NOMO-1 (cell line): ENCODE measurements at regions not wholly inside any gene's neighbourhood (a gene's known extent, or its start where the extent isn't known, plus 50 kb on each side); places are given as distances from the start of the nearest gene placed in this dataset.
"Not testable (repeated sequence)": the region's sequence is repeated elsewhere in the genome, so short reads cannot be mapped to it uniquely, and the experiment has no call there.

Experiments
- DNase-seq, 2 experiments: peaks; one replicate each; lab custom pipeline; 2025; ENCODE audit not compliant: unreplicated experiment in 2 of 2; lab: John Stamatoyannopoulos, UW

DNA sequence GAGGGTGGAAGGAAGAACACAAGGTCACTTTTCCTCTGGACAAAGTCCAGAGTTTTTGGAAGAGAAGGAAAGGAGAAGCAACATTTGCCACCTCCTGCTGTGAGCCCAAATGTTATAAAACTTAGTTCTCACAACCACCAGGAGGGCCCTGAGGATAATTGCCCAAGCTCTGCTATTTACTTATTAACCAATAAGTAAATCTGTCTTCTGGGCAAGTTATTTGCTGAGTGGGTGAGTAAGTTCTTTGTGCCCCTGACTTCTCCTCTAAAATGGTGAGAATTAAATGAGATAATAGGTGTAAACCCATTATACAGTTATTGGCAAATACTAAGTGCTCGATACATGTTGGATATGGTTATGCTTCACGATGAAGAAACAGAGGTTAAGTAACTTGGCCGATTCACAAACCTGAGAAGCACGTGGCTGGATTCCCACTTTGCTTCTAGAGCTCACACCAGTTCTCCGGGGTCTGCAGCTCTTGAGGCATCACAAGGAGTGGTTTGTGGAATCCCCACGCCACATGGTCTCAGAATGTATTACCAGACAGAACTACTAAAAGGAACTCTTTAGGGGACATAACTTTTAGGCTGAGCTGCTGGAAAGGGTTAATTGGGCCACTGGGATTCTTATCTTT, 164.1 kb downstream of the MYCN start:
- no peak for DNase-seq

DNA sequence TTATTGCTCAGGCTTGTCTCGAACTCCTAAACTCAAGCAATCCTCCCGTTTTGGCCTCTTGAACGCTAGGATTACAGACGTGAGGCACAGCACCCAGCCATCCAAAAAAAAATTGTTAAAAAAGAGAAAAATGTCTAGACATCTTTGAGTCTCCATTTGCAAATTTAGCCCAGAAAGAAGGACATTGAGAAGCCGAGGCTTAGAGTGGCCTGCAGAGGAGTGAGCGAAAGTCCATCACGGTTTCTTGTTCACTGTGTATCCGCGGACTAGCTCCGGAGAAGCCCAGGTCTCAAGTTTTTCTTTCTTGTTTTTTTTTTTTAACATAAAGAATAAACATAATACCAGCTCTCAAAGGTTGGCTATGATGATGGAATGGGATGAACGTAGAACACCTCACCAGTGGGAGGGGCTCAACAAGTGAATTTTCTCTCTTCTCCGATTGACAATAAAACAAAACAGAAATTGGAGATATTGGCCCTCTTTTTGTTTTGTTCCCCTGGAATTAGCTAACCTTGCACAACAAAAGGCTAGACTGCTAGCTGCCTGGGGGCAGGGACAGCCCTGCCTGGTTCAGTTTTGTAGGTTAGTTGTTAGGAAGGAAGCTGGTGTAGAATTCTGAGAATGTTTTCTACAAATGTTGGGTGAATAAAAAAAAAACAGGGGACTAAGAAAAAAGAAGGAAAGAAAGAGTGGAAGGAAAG, 163.4 kb downstream of the MYCN start:
- no peak for DNase-seq

DNA sequence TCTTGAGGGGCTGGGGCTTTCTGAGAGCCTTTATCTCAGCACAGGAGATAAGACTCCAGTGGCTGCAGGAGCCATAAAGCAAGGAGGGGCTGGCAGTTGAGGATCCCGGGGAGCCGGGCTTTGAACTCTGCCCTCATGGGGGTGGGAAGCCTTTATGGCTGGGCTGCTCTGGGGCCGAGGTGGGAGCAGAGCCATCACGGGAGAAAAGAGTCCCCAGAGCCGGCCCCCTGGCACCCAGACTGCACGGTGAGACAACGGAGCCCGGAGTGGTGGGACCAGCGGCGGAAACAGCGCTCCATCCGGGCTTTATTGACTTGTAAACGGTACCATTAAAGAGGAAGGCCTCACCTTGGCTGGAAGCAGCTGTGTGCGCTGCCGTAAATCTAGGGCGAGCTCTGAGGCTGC, 162.6 kb downstream of the MYCN start:
- DNase-seq, result no peak

DNA sequence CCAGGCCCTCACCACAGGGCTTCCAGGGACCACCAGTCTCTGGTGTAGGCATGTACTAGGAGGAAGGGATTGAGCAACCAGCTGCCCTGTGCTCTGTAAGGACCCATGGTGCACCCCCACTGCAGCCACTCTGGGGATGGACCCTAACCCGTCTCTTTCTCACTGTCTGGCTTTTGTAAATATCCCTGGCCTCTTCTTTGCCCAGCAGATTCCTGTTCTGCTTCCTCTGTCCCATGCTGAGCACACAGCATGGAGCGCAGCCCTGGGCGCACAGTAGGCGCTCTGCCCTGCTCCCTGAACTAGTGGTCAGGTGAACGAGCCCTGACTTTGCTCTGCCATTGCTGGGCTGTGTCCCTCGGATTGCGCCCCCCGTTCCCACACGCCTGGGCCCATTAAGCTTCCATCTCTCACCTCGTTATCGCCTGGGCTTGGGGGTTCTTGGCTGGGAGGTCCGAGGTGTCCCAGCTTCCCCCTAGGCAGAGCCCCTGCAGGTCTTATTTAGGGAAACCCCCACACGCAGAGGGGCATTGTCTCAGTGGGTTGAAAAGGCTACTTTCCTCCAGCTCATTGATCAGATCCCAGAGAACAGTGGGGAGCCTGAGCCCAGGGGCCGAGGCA, 162.1 kb downstream of the MYCN start:
- no peak for DNase-seq

DNA sequence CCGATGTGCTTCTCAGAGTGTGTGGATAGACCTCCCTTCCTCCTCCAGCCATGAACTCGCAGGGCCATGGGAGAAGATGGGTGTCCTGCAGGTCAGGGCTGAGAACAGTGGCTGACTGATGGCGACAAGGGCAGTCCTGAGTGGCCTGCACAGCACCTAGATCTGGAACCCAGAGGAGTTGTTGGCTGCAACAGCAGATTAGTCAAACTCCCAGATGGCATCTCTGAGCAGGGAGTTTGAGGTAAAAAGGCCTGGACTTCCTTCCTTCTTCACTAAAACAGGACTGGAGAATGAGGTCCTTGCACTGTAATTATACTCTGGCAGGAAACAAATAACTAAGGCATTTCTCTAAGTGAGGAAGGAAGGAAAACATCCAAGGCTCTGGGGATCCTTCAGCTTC, 160.8 kb downstream of the MYCN start:
- no peak for DNase-seq

DNA sequence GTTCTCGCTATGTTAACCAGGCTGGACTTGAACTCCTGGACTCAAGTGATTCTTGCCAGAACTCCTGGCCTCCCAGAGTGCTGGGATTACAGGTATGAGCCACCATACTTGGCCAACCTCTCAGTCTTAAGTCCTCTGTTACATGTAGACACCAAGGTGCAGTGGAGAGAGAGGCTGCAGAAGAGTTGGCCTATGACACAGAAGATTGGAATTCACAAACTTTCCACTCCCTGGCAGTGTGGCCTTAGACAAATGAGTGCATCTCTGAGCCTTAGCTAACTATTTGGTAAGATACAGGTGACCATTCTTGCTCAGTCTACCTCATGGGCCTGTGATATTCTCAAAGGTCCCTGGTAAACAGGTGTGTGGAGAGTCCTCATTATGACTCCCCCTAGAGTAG, 159.7 kb downstream of the MYCN start:
- DNase-seq, result no peak

DNA sequence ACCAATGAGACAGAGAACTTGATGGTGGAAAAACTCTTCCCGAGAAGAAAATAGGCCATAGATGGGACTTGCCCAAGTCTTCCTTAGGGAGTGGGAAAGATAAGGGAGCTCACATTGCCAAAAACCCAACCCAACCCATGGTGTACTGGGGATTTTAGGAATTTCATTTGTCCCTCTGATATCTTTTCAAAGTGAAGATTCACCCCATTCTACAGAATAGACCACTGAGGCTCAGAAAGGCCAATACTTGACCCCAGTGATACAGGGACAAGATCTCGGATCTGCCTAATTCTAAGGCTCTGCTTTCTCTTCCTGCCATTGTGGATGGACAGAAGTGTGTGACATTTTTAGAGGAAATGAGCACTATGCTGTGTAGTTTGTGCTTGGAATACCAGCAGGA, 159.0 kb downstream of the MYCN start:
- DNase-seq, result no peak

DNA sequence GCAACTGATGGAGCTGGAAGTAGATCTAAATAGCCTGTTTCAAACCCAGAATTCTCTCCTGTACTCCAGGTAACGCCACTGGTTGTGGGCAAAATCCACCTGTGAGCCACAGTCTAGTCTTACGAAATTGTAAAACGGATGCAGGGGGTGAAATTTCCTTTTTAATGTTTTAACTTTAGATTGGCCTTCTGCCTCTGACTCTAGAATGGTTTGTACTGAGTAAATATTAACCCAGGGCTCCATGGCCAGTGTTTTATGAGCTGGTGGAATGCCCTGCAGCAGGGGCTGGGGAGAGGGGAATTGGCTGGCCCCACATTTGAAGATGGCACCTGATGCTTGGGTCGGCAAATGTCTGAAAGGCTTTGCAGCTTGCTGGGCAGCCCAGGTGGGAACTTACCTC, 156.6 kb downstream of the MYCN start:
- no peak for DNase-seq

DNA sequence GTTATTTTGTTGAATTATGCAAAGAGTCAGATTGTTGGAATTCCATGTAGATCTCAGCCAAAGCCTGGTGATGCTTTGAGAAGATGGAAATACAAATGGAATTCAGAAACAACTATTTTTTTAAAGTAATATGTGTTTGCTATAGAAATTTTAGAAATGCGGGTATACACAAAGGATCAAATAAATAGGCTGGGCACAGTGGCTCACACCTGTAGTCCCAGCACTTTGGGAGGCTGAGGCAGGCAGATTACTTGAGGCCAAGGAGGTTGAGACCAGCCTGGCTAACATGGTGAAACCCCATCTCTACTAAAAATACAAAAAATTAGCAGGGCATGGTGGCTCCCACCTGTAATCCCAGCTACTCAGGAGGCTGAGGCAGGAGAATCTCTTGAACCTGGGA, 155.1 kb downstream of the MYCN start:
- DNase-seq, result not testable (repeated sequence)

DNA sequence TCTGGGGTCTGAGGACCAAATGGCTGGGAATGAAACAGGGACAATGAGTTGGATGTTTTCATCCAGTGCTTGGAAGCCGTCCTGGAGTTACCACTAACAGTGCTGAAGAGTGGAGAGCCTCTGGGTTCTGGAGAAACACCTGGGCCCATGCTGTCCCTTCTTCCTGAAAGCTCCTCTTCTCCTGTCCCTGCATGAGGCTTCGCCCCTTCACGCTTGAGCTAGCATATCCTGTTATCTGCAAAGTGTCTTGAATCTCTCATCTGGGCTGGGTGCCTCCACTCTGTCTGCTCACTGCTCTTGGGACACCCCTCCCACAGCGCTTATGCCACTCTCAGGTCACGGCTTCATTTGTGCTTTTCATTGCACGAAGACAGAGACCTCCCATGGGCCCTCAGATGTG, 154.5 kb downstream of the MYCN start:
- no peak for DNase-seq

DNA sequence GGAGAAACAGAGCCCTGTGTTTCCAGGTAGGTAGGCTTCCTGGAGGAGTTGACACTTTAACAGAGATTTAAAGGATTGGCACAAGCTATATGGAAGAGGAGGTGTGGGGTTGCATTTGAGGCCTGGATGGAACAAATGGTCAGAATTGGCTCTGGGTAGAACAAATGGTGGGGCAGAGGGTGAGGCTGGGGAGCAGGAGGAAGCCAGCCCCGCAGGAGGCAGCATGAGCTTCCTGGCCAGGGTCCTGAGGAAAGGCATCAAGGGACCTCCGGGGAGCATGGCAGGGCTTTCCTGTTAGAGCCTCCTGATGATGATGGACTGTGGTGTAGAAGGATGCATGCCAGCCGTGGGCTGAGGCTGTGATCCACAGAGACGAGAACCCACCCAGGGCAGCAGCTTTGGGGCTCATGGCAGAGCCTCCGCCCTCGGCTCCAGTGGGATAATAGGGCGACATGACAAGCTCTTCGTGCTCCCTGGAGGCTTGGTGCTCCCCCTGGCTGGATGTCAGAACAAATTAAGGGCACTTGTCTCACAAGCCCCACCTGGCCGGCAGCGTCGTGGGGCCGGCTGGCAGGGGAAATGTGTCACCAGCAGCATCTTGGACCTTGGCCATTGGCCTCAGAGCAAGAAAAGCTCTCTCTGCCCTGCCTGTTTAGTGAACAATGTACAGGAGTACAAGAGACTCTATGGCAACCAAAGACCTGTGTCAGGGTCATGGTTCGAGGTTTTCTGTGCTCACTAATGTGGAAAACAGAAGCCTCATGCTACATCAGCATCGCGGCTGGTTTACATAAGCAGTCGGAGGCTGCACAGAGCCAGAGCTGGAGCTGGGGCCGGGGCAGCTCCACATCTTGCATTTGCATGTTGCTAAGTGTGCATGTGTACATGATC, 153.5 kb downstream of the MYCN start:
- no peak for DNase-seq

DNA sequence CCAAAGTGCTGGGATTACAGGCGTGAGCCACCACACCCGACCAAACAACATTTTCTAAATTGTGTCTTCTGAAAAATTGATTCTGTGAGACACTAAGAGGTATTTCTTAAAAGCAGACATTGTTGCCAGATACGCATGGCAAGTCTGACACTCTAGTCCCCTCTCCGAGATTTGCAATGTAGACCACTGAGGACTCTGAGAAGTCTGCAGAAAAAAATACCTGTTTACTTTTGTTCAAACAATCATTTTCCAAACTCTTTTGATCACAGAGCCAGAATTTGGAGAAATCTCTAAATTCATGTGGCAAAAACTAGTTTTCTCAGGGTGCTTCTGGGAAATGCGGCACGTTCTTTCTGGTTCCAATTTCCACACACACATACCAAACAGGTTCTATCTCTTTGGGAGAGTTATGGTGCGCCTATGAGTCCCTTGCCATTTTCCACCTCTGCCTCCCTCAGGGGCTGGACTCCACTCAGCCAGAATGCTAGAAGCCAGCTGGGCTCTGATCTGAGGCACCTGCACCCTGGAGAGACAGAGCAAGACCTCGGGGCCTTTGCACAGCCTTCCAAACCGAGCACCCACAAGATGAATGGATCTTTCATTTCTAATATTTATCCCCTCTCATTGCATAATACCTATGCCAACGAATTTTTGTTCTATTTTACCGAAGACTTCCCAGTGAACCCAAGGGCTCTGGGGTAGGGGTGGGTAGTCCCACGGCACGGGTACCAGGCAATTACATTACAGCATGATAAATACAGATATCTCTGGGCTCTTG, 152.7 kb downstream of the MYCN start:
- no peak for DNase-seq

DNA sequence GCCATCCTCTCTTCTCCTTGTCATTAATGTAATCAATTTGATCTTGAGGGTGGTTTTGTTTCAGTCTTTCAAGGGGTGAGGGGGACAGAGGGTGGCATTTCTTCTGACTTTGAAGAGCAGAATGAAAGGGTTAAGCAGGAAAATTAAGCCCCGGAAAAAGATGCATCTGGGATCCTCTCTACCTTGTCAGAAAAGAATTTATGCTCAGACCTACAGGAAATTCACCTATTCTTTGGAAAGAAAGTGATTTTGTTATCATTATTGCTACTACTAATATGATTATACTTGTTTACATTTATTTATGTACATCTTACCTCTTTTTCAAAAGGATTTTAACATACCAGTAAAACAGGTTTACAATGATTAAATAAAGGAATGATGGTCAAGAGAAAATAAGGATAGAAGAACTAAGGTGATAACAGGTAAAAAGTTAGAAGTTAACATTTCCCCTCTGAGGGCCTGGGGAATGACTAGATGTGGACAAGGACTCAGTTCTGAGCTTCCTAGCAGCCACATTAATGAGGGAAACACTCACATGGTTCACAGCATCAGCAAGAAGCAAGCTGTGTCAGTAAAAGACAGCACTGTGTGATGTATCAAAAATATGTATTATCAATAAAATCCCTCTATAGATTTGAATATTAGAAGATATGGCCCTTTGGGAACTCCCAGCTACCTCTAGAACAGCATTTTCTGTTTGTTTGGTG, 151.4 kb downstream of the MYCN start:
- DNase-seq, result no peak

DNA sequence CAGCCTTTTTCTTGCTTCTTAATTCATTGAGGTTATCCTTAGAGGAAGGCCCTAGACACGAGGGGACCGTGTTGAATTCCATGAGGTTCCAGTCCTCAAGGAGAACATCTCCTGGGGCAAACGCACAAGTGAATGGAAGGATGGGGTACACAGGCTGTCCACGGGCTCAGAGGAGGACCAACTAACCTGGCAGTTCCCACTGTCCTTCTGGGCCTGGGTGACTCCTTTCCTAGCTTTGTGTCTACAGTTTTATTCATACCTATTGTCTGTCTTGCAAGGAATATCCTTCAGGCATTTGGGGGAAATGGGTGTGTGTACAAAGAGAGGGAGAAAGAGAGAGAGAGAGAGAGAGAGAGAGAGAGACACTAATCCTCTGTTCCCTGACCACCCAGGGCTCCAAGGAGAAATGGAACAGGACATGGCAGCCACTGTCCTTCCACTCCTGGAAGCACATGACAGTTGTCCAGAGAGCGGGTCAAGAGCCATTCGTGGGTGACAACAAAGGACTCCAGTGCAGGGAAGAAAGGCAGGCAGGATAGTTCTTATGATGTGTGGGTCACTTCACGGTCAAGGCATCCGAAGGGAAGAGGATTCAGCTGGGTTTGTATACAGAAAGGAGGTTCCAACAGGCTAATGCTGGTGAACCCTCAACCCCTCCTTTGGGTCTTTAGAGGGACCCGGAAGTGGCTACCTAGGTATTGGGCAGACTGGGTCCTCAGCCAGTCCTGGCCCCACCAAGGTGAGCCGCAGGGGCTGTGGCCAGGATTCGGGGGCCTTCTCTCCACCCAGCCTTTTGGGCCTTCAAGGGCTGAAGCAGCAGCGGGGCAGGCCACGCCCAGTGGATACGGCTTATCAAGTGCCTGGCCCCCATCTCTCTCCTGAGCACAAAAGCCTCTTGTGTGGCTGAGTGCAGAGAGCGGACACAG, 150.6 kb downstream of the MYCN start:
- no peak for DNase-seq

DNA sequence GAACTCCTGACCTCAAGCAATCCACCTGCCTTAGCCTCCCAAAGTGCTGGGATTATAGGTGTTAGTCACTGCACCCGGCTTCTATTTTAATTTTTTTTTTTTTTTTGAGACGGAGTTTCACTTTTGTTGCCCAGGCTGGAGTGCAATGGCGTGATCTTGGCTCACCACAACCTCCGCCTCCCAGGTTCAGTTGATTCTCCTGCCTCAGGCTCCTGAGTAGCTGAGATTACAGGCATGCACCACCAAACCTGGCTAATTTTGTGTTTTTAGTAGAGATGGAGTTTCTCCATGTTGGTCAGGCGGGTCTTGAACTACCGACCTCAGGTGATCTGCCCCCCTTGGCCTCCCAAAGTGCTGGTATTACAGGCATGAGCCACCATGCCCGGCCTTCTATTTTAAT, 149.1 kb downstream of the MYCN start:
- not testable (repeated sequence) for DNase-seq

DNA sequence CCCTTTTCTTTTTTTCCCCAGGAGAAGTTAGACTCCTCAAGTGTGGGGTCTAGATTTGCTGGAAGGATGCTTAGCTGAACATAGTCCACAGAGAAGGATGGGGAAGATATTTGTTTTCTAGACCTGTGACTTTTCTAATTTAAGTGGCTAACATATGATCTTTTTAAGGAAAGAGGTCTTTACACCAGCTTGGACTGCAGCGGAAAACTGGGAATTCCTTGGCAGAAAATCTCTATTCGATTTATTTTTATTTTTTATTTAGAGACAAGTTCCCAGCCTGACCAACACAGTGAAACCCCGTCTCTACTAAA, 148.4 kb downstream of the MYCN start:
- DNase-seq, result no peak

DNA sequence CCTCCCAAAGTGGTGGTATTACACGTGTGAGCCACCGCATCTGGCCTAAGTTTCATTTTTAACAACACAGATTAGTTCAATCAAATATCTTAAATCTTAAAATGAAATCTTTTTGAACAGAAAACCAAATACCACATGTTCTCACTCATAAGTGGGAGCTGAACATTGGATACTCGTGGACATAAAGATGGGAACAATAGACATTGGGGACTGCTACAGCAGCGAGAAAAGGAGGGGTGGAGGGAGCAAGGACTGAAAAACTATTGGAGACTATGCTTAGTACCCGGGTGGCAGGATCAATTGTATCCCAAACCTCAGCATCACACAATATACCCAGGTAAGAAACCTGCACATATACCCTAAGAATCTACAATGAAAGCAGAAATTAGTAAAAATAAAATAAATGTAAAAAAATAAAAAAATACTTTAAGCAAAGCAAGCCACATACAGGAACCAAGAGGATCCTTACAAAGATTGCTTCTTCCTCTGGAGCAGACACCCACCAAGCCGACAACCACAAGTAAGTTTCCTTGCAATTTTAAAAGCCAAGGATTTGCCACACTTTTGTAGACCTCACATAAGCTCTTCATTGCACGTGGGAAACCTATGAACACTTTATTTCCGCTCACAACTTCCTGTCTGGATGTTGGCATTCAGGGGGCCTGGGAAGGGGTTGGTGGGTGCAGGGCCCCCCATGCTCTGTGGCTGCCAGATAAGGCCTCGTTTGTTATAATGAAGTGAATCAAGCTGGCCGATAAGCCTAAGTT, 147.9 kb downstream of the MYCN start:
- DNase-seq, result no peak

DNA sequence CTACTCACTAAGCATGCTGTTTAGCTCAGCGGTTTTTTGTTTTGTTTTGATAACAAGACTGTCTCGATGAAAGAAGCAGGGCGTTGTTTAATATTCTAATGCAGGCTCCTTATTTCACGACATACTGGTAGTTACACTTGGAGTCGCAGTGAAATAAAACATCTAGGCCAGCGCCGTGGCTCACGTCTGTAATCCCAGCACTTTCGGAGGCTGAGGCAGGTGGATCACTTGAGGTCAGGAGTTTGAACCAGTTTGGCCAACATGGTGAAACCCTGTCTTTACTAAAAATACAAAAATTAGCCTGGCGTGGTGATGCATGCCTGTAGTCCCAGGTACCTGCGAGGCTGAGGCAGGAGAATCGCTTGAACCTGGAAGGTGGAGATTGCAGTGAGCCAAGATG, 145.8 kb downstream of the MYCN start:
- not testable (repeated sequence) for DNase-seq
